Activated CD8-positive, alpha-beta T cell treated with anti-CD3 and anti-CD28 coated beads, Interleukin-2, amount 10 ng/mL, durations not matched to agents 7 days and 5 days (primary cell): ENCODE measurements at regions not wholly inside any gene's neighbourhood (a gene's known extent, or its start where the extent isn't known, plus 50 kb on each side); places are given as distances from the start of the nearest gene placed in this dataset.

Experiments used
- ATAC-seq: fragments of 150-1000 bp; cut with Tn5 transposase; one replicate; pipeline ENCODE4 v1.10.0; 2021; ENCODE audit warnings: moderate library complexity
- CTCF ChIA-PET: fragments of 350-600 bp; sonication (Branson Sonifier 250); formaldehyde crosslinking; loops from one replicate; lab custom pipeline; 2021; ENCODE audit warnings: antibody characterized with exemption; lab: Charles Lee
- POLR2A ChIA-PET: fragments of 350-600 bp; sonication (Branson Sonifier 250); formaldehyde crosslinking; loops from one replicate; lab custom pipeline; 2021; ENCODE audit warnings: antibody characterized with exemption; lab: Charles Lee
- DNase-seq: peaks from one replicate; pipeline ENCODE4 v3.0.0-alpha.2; 2020
- H3K27ac Mint-ChIP-seq: one replicate; pipeline ENCODE4 v1.8.0; 2021; ENCODE audit warnings: mild to moderate bottlenecking, mixed read lengths
- H3K27me3 Mint-ChIP-seq: one replicate; pipeline ENCODE4 v1.8.0; 2021; ENCODE audit warnings: low read depth, mixed read lengths
- H3K36me3 Mint-ChIP-seq: one replicate; pipeline ENCODE4 v1.8.0; 2021; ENCODE audit warnings: low read depth, mixed read lengths
- H3K4me1 Mint-ChIP-seq: one replicate; pipeline ENCODE4 v1.8.0; 2021; ENCODE audit warnings: low read depth, mixed read lengths
- H3K4me3 Mint-ChIP-seq: one replicate; pipeline ENCODE4 v1.8.0; 2021; ENCODE audit warnings: mild to moderate bottlenecking, mixed read lengths
- H3K9me3 Mint-ChIP-seq: one replicate; pipeline ENCODE4 v1.8.0; 2022; ENCODE audit warnings: mixed read lengths; ENCODE audit not compliant: insufficient read depth

- no peak overlapping the region for H3K27ac Mint-ChIP-seq
- DNase-seq: no peak
- peaks cover 23% of the 10 kb centered on the region for H3K36me3 Mint-ChIP-seq
- peaks cover 22% of the 10 kb centered on the region for H3K9me3 Mint-ChIP-seq
- ATAC-seq: no peak
- H3K4me3 Mint-ChIP-seq: no peak overlapping the region
- peaks cover 18% of the 10 kb centered on the region for H3K4me1 Mint-ChIP-seq
- H3K27me3 Mint-ChIP-seq: no peaks in the 10 kb centered on the region
- POLR2A ChIA-PET: interaction anchor here (0.5 kb wide), 1 partner anchor 544 kb away, joined by 3 read pairs; no protein-coding TSS in a partner anchor
- CTCF ChIA-PET: no interaction called here
Measured at GRCh38 chr14:52380294-52380693, 66.2 kb downstream of the PTGER2 start.
